ENCODE measurements at regions not wholly inside any gene's neighbourhood (a gene's known extent, or its start where the extent isn't known, plus 50 kb on each side); places are given as distances from the start of the nearest gene placed in this dataset.
"Not testable (repeated sequence)": the region's sequence is repeated elsewhere in the genome, so short reads cannot be mapped to it uniquely, and the experiment has no call there.

- Mint-ChIP-seq H3K4me3 (no peak overlapping the region), H3K36me3 (no peaks in the 10 kb centered on the region), H3K9me3 (peaks cover 2% of the 10 kb centered on the region), H3K4me1 (no peaks in the 10 kb centered on the region), H3K27ac (no peak overlapping the region), H3K27me3 (peaks cover 2% of the 10 kb centered on the region)
- ATAC-seq (ENCODE audit: low read depth) (no peak), DNase-seq (ENCODE audit: low spot score in 2 of 2) (no peak)
Measured at GRCh38 chr7:142654398-142654797, 94.9 kb upstream of the PRSS1 start.

- Mint-ChIP-seq H3K27ac (no peak overlapping the region), H3K4me1 (peaks cover 7% of the 10 kb centered on the region), H3K27me3 (peaks cover 18% of the 10 kb centered on the region), H3K36me3 (no peaks in the 10 kb centered on the region), H3K9me3 (peaks cover 2% of the 10 kb centered on the region), H3K4me3 (no peak overlapping the region)
- no peak for ATAC-seq (ENCODE audit: low read depth)
- DNase-seq (ENCODE audit: low spot score in 2 of 2): no peak
Measured at GRCh38 chr7:142647749-142648148, 101.5 kb upstream of the PRSS1 start.

DNA sequence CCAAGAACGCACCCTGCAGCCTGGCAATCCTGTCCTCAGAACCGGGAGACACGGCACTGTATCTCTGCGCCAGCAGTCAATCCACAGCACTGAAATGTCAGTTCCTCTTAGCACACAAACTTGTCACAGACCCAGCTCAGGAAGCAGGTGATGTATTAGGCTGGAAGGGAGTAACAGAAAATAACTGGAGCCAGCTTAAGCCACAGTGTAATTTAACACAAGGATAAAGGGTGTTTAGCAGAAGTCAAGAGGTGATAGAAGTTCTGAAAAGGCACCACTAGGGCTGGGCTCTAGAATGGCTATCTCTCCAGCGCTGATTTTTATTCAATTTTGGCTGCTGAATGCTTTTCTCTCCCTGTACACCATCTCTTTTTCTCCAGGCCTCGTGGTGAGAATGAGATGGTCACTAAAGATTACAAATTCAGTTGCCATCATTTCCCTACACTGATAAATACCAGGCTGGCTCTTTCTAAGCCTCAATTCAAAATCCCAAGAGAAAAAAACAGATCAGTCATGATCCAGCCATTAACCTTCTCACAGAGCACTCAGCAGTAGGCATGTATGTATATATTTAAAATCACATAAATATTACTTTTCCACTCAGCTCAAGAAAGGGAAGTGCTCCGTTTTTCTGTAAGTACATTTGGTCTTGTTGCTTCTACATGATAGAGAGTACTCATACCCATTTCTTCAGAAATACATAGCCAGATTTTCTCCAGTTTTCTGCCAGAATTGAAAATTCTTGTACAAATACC is 102.7 kb upstream of the PRSS1 start:
- Mint-ChIP-seq H3K9me3 (no peaks in the 10 kb centered on the region), H3K27me3 (peaks cover 22% of the 10 kb centered on the region), H3K27ac (no peak overlapping the region), H3K36me3 (no peaks in the 10 kb centered on the region), H3K4me3 (peak overlapping the region; percentile 37), H3K4me1 (peaks cover 9% of the 10 kb centered on the region)
- peak; percentile 72 for ATAC-seq (ENCODE audit: low read depth)
- no peak for DNase-seq (ENCODE audit: low spot score in 2 of 2)

DNA sequence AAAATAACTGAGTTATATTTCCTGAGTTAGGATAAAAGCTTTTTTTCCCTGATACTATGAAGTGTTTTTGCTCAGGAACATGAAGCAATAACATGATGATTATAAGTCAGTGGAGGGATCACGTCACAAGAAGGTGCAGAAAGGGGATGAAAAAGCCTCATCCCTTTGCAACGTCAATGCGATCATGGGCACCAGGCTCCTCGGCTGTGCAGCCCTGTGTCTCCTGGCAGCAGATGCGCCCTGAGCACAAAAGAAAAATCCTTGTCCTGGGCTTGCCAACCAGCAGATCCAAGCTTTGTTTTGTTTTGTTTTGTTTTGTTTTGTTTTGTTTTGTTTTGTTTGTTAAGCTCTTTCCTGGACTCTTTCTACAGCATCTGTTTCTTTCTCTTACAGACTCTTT is 103.5 kb upstream of the PRSS1 start:
- no peaks in the 10 kb centered on the region for H3K9me3 Mint-ChIP-seq
- H3K27ac Mint-ChIP-seq: no peak overlapping the region
- peak; percentile 29 for ATAC-seq (ENCODE audit: low read depth)
- no peaks in the 10 kb centered on the region for H3K36me3 Mint-ChIP-seq
- DNase-seq (ENCODE audit: low spot score in 2 of 2): no peak
- peak overlapping the region; percentile 37 for H3K4me3 Mint-ChIP-seq
- peaks cover 9% of the 10 kb centered on the region for H3K4me1 Mint-ChIP-seq
- H3K27me3 Mint-ChIP-seq: peaks cover 22% of the 10 kb centered on the region

DNA sequence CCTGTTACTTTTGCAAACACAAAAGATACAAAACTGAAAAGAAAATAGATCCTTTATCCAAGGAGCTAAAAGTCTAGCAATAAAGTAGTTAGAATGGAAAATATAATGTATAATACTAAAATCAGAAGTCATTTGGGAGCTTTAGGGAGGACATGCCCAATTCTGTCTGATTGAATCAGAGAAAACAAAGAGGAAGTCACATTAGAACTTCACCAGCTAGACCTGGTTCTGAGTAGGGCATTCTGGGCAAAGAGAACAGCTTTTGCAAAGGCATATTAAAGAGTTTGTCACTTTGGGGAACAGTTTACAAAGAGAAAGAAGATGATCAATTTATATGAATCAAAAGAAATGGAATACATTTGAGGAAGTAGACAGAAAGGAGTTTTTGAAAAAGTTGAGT is 107.0 kb upstream of the PRSS1 start:
- ATAC-seq (ENCODE audit: low read depth) (no peak), DNase-seq (ENCODE audit: low spot score in 2 of 2) (no peak)
- H3K27ac Mint-ChIP-seq: no peak overlapping the region
- H3K4me1 Mint-ChIP-seq: peaks cover 10% of the 10 kb centered on the region
- H3K36me3 Mint-ChIP-seq: no peaks in the 10 kb centered on the region
- no peak overlapping the region for H3K4me3 Mint-ChIP-seq
- no peaks in the 10 kb centered on the region for H3K9me3 Mint-ChIP-seq
- peaks cover 15% of the 10 kb centered on the region for H3K27me3 Mint-ChIP-seq

DNA sequence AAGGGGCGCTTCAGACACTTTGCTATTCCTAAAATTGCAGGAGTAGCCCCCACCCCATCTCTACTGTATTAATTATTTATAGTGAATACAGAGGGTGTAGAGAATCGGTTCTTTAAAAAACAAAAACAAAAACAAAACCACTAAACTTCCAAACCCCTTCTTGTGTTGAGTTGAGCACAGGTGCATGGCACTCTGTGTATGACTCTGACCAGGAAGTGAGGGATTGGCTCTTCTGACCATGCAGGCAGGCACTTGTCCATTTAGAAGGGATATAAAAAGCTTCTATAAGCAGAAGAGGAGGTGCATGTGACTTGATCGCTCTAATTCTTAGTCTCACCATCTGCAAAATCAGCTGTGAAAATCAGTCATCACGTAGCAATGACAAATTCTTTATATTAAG is 108.0 kb upstream of the PRSS1 start:
- Mint-ChIP-seq H3K27me3 (peaks cover 12% of the 10 kb centered on the region), H3K4me1 (peaks cover 11% of the 10 kb centered on the region)
- H3K4me3 Mint-ChIP-seq; H3K27ac Mint-ChIP-seq; ATAC-seq (ENCODE audit: low read depth); H3K36me3 Mint-ChIP-seq; H3K9me3 Mint-ChIP-seq; DNase-seq (ENCODE audit: low spot score in 2 of 2): not testable (repeated sequence)

GRCh38 chr7:142638581-142638980 is 110.7 kb upstream of the PRSS1 start:
- no peak overlapping the region for H3K4me3 Mint-ChIP-seq
- H3K27me3 Mint-ChIP-seq: peaks cover 8% of the 10 kb centered on the region
- H3K4me1 Mint-ChIP-seq: peaks cover 7% of the 10 kb centered on the region
- H3K27ac Mint-ChIP-seq: no peak overlapping the region
- no peaks in the 10 kb centered on the region for H3K36me3 Mint-ChIP-seq
- no peaks in the 10 kb centered on the region for H3K9me3 Mint-ChIP-seq
- ATAC-seq (ENCODE audit: low read depth) (no peak), DNase-seq (ENCODE audit: low spot score in 2 of 2) (no peak)

- H3K36me3 Mint-ChIP-seq: peaks cover 1% of the 10 kb centered on the region
- DNase-seq (ENCODE audit: low spot score in 2 of 2) (no peak), ATAC-seq (ENCODE audit: low read depth) (no peak)
- H3K4me3 Mint-ChIP-seq: no peak overlapping the region
- peaks cover 4% of the 10 kb centered on the region for H3K27me3 Mint-ChIP-seq
- H3K9me3 Mint-ChIP-seq: no peaks in the 10 kb centered on the region
- H3K4me1 Mint-ChIP-seq: peaks cover 11% of the 10 kb centered on the region
- no peak overlapping the region for H3K27ac Mint-ChIP-seq
Measured at GRCh38 chr7:142637240-142637639, 112.0 kb upstream of the PRSS1 start.

DNA sequence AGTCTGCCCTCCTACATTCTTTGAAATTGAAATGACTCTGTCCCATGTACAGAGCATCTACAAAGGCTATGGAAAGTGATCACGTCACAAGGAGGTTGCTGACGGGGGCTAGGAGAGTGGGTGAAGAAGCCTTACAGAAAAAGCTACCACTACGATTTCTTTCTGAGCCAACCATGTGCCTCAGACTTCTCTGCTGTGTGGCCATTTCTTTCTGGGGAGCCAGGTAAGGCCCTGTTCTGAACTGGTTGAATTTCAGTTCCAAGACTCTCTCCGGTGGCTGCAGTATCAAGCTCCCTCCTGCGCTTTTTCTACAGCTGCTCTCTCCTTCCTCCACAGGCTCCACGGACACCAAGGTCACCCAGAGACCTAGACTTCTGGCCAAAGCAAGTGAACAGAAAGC is 112.5 kb upstream of the PRSS1 start:
- Mint-ChIP-seq H3K27me3 (peaks cover 6% of the 10 kb centered on the region), H3K4me3 (no peak overlapping the region), H3K27ac (no peak overlapping the region), H3K4me1 (peaks cover 12% of the 10 kb centered on the region), H3K36me3 (peaks cover 1% of the 10 kb centered on the region), H3K9me3 (no peaks in the 10 kb centered on the region)
- DNase-seq (ENCODE audit: low spot score in 2 of 2) (no peak), ATAC-seq (ENCODE audit: low read depth) (no peak)

GRCh38 chr7:142636107-142636506 is 113.2 kb upstream of the PRSS1 start:
- not testable (repeated sequence) for H3K9me3 Mint-ChIP-seq; H3K27me3 Mint-ChIP-seq; DNase-seq (ENCODE audit: low spot score in 2 of 2); ATAC-seq (ENCODE audit: low read depth); H3K27ac Mint-ChIP-seq; H3K36me3 Mint-ChIP-seq; H3K4me3 Mint-ChIP-seq
- peaks cover 12% of the 10 kb centered on the region for H3K4me1 Mint-ChIP-seq

DNA sequence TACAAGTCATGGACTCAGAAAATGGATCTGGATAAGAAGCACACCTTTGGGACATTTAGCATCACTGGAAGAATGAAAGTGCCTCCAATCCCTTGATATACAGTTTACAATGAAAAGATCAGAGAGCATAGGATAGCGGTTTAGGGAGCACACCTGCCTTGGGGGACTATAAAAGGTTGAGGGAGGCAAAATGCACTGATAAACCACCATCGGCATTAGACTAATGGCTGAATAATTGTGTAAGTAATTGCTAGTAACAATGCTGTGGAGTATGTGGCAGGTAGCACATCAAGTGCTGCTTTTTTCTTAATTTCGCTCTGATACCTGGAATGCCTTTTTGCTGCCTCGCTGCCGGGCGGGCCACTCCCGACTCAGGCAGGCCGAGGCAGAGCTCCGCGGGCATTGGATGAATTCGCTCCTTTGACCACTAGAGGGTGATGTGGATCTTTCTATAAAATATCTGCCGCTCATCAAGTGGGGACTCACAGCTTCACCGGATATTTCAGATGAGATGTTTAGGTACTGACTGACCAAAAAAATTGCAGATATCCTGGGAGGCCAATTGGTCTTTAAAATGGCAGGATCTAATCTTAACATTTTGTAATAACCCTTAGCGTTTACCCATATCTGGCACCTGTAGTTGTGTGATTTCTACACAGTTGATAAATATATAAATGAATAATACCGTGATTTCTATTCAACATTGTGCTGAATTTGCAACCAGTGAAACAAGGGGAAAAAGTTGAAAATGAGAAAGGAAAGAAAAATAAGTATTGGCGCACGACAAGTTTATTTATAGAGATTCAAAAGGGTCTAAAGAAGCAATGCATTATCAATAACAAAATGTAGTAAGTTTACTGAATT is 116.8 kb upstream of the PRSS1 start:
- H3K4me1 Mint-ChIP-seq: peaks cover 12% of the 10 kb centered on the region
- DNase-seq (ENCODE audit: low spot score in 2 of 2): peak; percentile 59 to 80

GRCh38 chr7:142629588-142630260 is 119.5 kb upstream of the PRSS1 start:
- ATAC-seq (ENCODE audit: low read depth) (no peak), DNase-seq (ENCODE audit: low spot score in 2 of 2) (no peak)
- Mint-ChIP-seq H3K27me3 (peaks cover 15% of the 10 kb centered on the region), H3K4me3 (no peak overlapping the region), H3K4me1 (peaks cover 9% of the 10 kb centered on the region), H3K9me3 (no peaks in the 10 kb centered on the region), H3K36me3 (peaks cover 1% of the 10 kb centered on the region), H3K27ac (no peak overlapping the region)

More for the DNA sequence above, 116.8 kb upstream of the PRSS1 start:
- Mint-ChIP-seq H3K9me3 (no peaks in the 10 kb centered on the region), H3K4me3 (no peak overlapping the region), H3K27me3 (peaks cover 11% of the 10 kb centered on the region), H3K27ac (no peak overlapping the region), H3K36me3 (peaks cover 1% of the 10 kb centered on the region)
- ATAC-seq (ENCODE audit: low read depth): peak; percentile 98

GRCh38 chr7:142628945-142629344 is 120.3 kb upstream of the PRSS1 start:
- H3K27ac Mint-ChIP-seq: no peak overlapping the region

GRCh38 chr7:142627223-142627622 is 122.0 kb upstream of the PRSS1 start:
- not testable (repeated sequence) for H3K27ac Mint-ChIP-seq

More at GRCh38 chr7:142628945-142629344, 120.3 kb upstream of the PRSS1 start:
- DNase-seq (ENCODE audit: low spot score in 2 of 2) (no peak), ATAC-seq (ENCODE audit: low read depth) (no peak)
- Mint-ChIP-seq H3K4me3 (no peak overlapping the region), H3K36me3 (peaks cover 1% of the 10 kb centered on the region), H3K27me3 (peaks cover 15% of the 10 kb centered on the region), H3K9me3 (no peaks in the 10 kb centered on the region), H3K4me1 (peaks cover 9% of the 10 kb centered on the region)

More at GRCh38 chr7:142627223-142627622, 122.0 kb upstream of the PRSS1 start:
- H3K27me3 Mint-ChIP-seq: peaks cover 13% of the 10 kb centered on the region
- not testable (repeated sequence) for H3K9me3 Mint-ChIP-seq; H3K4me1 Mint-ChIP-seq; DNase-seq (ENCODE audit: low spot score in 2 of 2); ATAC-seq (ENCODE audit: low read depth); H3K4me3 Mint-ChIP-seq; H3K36me3 Mint-ChIP-seq

All from memory B cell (primary cell).